Natural killer cell treated with Interleukin-12 subunit alpha and Interleukin-12 subunit beta and Interleukin-15 and Interleukin-18, amount 100 ng/mL, for 72 hours (primary cell): ENCODE measurements at regions not wholly inside any gene's neighbourhood (a gene's known extent, or its start where the extent isn't known, plus 50 kb on each side); places are given as distances from the start of the nearest gene placed in this dataset.

ENCODE experiments used
- ATAC-seq, 2 donors: fragments of 150-1000 bp; cut with Tn5 transposase in 1 of 2; sonication (Bioruptor Pico), chemical (Tn5 transposase) in 1 of 2; 2 replicates each; pipeline ENCODE4 v1.10.0; 2021
- DNase-seq: peaks from one replicate; pipeline ENCODE4 v3.0.0; 2022; ENCODE audit warnings: low spot score
- H3K27ac Mint-ChIP-seq, 2 donors: 1 replicate in 1 of 2; 2 replicates in 1 of 2; pipeline ENCODE4 v1.8.0; 2022; ENCODE audit warnings: mixed read lengths in 2 of 2, mild to moderate bottlenecking in 1 of 2, moderate library complexity in 1 of 2
- H3K27me3 Mint-ChIP-seq, 2 donors: 1 replicate in 1 of 2; 2 replicates in 1 of 2; pipeline ENCODE4 v1.8.0; 2022; ENCODE audit warnings: mixed read lengths in 2 of 2
- H3K36me3 Mint-ChIP-seq: one replicate; pipeline ENCODE4 v1.8.0; 2022; ENCODE audit warnings: mixed read lengths
- H3K4me1 Mint-ChIP-seq, 2 donors: 1 replicate in 1 of 2; 2 replicates in 1 of 2; pipeline ENCODE4 v1.8.0; 2022; ENCODE audit warnings: low read depth in 2 of 2, mixed read lengths in 2 of 2, mild to moderate bottlenecking in 1 of 2
- H3K4me3 Mint-ChIP-seq: one replicate; pipeline ENCODE4 v1.8.0; 2022; ENCODE audit warnings: mixed read lengths
- H3K9me3 Mint-ChIP-seq: 2 replicates; pipeline ENCODE4 v1.8.0; 2022; ENCODE audit warnings: mixed read lengths

DNA sequence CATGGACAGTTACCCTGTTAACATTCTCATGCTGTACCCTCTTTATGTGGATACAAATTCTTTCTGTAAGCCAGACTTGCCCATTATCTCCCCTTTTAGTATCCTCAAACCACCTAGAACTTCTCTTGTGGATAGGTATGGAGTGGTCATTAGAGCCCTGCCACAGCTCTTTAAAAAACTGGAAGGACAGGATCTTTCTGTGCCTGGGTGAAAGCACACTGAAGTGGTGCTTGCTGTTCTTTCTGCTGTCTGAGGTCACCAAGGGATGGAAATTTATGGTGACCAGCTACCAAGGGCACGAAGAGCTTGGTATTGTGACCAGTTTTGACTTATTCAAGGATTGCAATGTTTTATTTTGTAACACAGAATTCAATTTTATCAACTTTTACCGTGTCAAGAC, 344.2 kb downstream of the CBLL2 start:
- peaks cover 13% of the 10 kb centered on the region for H3K9me3 Mint-ChIP-seq
- no peak overlapping the region for H3K27ac Mint-ChIP-seq
- no peaks in the 10 kb centered on the region for H3K27me3 Mint-ChIP-seq
- DNase-seq (no peak), ATAC-seq (no peak)
- H3K4me1 Mint-ChIP-seq = no peaks in the 10 kb centered on the region
- H3K36me3 Mint-ChIP-seq = no peaks in the 10 kb centered on the region
- no peak overlapping the region for H3K4me3 Mint-ChIP-seq

DNA sequence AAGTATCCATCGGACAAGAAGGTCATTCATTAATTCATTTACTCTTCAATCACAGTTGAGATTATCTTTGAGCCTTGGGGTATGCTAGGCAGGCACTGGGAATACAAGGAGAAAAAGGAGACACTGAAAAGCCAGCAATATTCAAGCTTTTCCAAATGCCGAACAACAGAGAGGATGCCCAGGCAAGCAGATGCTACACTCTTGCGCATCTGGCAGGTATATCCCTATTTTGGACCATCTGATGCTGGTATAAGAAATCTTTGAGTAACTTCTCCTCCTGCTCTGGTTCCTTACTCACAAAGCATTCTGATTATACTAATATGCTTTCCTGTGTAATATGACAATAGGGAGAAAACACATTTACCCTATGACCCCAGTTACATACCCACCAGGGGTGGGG, 354.9 kb downstream of the CBLL2 start:
- no peaks in the 10 kb centered on the region for H3K36me3 Mint-ChIP-seq
- no peak overlapping the region for H3K4me3 Mint-ChIP-seq
- DNase-seq (no peak), ATAC-seq (no peak)
- no peaks in the 10 kb centered on the region for H3K9me3 Mint-ChIP-seq
- H3K27ac Mint-ChIP-seq = no peak overlapping the region
- no peaks in the 10 kb centered on the region for H3K4me1 Mint-ChIP-seq
- no peaks in the 10 kb centered on the region for H3K27me3 Mint-ChIP-seq

DNA sequence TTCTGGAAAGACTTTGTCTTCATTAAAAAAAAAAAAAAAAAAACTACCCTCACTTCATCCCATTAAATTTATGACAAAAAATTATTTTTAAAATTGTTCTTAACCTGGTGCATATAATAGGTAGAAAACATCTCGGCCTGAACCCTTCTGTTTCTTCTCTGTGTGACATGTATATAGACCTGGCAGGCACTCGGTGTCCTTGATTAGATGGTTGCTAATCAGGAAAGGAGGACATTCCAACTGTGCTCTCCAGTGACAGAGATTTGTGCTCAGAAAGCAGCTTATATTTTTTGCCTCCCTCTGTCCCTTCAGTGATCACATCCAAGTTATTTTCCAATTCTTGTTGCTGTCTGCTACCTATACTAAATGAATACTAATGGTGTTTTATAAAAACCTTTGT, 355.6 kb downstream of the CBLL2 start:
- Mint-ChIP-seq H3K27ac (no peak overlapping the region), H3K36me3 (no peaks in the 10 kb centered on the region), H3K4me1 (no peaks in the 10 kb centered on the region), H3K9me3 (no peaks in the 10 kb centered on the region), H3K4me3 (no peak overlapping the region), H3K27me3 (no peaks in the 10 kb centered on the region)
- no peak for DNase-seq
- no peak for ATAC-seq

DNA sequence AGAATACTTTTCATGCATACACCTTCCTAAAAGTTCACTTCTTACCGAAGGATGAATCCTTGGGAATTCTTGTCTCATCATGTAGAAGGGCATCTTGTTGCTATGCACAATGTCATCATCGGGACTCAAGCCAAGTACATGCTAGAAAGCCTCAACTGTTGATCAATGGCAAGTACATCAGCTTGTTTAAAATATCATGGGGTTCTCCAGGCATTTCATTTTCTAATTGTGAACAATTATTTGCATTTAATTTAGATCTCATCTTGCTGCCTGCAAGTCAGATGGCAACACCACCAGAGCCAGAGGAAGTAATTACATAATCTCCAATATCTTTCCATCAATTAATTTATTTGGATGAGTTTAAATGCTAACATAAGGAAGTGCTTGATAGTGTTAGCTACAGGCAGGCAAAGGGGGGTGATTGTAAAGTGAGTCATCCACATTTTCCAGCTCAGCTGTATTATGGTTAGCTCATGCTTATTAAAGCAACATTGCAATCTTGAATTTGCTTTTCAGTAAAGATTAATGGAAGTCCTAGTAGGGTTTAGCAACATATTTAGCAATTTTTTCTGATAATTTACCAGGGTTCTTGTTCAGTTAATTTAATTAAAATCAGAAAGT, 356.5 kb downstream of the CBLL2 start:
- H3K9me3 Mint-ChIP-seq = no peaks in the 10 kb centered on the region
- H3K27me3 Mint-ChIP-seq = no peaks in the 10 kb centered on the region
- H3K27ac Mint-ChIP-seq = no peak overlapping the region
- no peak overlapping the region for H3K4me3 Mint-ChIP-seq
- no peaks in the 10 kb centered on the region for H3K36me3 Mint-ChIP-seq
- ATAC-seq = no peak
- no peaks in the 10 kb centered on the region for H3K4me1 Mint-ChIP-seq
- DNase-seq = no peak

DNA sequence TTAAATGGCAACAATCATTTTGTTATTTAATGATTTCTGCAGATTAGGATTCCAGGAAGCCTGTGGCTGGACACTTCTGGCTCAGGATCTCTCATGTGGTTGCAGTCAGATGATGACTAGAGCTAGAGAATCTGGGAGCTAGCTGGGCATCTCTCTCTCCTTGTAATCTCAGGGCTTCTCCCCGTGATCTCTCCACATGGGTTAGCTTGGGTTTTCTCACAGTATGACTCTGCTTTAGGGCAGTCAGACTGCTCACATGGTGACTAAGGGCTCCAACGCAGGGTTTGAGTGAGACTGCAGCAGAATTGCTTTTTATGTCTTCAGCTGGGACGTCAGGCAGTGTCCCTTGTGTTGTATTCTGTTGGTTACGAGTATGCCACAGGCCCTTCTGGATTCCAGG, 361.4 kb downstream of the CBLL2 start:
- H3K27me3 Mint-ChIP-seq = no peaks in the 10 kb centered on the region
- no peaks in the 10 kb centered on the region for H3K4me1 Mint-ChIP-seq
- DNase-seq (no peak), ATAC-seq (no peak)
- H3K36me3 Mint-ChIP-seq = no peaks in the 10 kb centered on the region
- no peak overlapping the region for H3K27ac Mint-ChIP-seq
- no peak overlapping the region for H3K4me3 Mint-ChIP-seq
- peaks cover 5% of the 10 kb centered on the region for H3K9me3 Mint-ChIP-seq

DNA sequence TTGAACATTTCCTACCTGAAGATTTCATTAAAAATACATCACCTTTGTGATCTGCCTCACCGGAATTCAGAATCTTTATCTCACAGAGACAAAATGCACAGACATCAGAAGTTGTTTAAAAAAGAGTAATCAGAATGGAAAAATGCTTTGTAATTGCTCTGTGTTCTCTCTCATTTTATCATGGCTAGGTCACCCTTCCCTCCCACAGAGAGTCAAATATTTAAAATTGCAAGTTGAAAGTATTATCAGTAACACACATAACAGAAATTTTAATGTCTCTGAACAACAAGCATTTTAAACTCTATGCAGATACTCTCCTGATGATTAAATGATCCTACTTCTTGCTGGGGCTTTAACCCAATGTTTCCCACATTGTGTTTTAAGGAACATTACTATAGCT, 362.0 kb downstream of the CBLL2 start:
- Mint-ChIP-seq H3K27me3 (no peaks in the 10 kb centered on the region), H3K36me3 (no peaks in the 10 kb centered on the region), H3K9me3 (peaks cover 5% of the 10 kb centered on the region), H3K4me1 (no peaks in the 10 kb centered on the region), H3K4me3 (no peak overlapping the region), H3K27ac (no peak overlapping the region)
- DNase-seq = no peak
- no peak for ATAC-seq

DNA sequence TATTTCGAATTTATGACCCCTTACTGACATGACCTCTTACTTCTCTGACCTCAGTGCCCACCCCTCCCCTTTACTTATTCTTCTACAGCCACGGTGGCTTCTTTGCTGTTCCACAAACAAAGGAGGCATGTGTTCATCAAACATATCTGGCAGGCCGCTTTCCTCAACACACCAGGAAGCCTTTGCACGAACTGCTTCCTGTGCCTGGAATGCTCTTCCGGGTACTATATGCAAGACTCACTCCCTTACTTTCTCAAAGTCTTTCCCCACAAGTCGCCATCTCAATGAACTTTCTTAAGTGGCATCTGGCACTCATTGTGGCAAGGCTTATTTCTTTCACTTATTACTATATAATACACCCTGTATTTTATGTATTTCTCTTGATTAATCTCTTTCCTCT, 351.5 kb upstream of the DDX53 start:
- Mint-ChIP-seq H3K4me3 (no peak overlapping the region), H3K27ac (no peak overlapping the region), H3K27me3 (no peaks in the 10 kb centered on the region), H3K4me1 (no peaks in the 10 kb centered on the region), H3K9me3 (no peaks in the 10 kb centered on the region), H3K36me3 (no peaks in the 10 kb centered on the region)
- ATAC-seq = no peak
- DNase-seq = no peak

DNA sequence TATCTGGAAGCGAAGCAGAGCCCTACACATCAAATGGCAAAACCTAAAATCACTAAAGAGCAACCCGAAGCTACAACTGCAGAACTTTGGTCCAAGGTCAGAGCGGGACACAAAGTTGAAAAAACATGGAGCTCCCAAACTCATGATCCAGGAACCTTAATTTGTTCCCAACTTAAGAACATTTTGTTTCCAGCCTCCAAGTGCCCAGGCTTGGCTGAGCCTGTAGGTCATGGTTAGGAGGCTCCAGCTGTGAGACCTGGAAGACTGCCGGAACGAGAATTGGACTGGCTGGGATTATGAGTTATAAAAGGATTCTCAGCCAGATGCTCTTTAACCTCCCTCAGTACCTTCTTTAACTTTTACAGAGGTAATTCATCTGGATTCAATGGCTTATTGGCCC, 349.1 kb upstream of the DDX53 start:
- no peak for ATAC-seq
- no peaks in the 10 kb centered on the region for H3K36me3 Mint-ChIP-seq

DNA sequence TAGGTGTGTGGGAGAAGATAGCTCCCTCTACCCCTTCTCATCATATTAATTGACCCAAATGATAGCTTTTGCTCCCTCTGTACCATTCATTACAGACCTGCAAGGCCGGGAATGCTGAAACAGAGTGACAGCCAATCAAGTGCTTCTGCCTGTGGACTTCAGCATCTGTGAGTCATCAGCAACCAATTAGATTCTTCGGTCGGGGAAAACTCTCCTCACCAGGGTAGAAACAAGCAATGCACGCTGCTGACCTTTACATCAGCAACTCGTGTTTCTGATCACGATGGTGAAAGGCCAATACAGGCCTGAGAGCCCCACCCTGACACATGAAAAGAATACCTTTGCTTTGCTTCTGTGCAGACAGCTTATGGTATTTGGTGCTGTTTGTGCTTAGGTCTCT, 347.2 kb upstream of the DDX53 start:
- ATAC-seq (no peak), DNase-seq (no peak)
- Mint-ChIP-seq H3K4me3 (no peak overlapping the region), H3K4me1 (no peaks in the 10 kb centered on the region), H3K9me3 (peaks cover 4% of the 10 kb centered on the region), H3K27me3 (no peaks in the 10 kb centered on the region), H3K27ac (no peak overlapping the region), H3K36me3 (no peaks in the 10 kb centered on the region)

More for the DNA sequence above, 349.1 kb upstream of the DDX53 start:
- Mint-ChIP-seq H3K27me3 (no peaks in the 10 kb centered on the region), H3K27ac (no peak overlapping the region), H3K9me3 (peaks cover 4% of the 10 kb centered on the region), H3K4me3 (no peak overlapping the region), H3K4me1 (no peaks in the 10 kb centered on the region)
- no peak for DNase-seq

DNA sequence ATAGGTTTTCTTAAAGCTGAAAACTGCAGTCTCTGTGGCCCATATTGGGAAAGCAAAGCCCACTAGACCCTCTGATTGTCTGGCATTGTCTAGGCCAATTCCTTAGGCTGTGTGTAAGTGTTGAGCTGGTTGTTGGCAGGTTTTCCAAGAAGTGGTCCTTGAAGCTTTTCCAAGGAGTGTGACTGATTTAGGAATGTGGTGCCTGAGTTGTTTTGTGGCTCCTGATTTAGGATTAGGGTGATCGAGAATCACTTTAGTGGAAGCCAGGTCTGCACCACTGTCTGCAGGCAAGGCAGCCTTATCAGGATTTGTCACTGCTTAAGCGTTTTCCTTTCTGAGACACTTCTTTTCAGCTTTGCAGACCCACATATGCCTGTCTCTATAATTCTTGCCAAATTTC, 339.0 kb upstream of the DDX53 start:
- no peak overlapping the region for H3K27ac Mint-ChIP-seq
- DNase-seq (no peak), ATAC-seq (no peak)
- H3K36me3 Mint-ChIP-seq = no peaks in the 10 kb centered on the region
- no peak overlapping the region for H3K4me3 Mint-ChIP-seq
- H3K4me1 Mint-ChIP-seq = no peaks in the 10 kb centered on the region
- no peaks in the 10 kb centered on the region for H3K9me3 Mint-ChIP-seq
- H3K27me3 Mint-ChIP-seq = no peaks in the 10 kb centered on the region

DNA sequence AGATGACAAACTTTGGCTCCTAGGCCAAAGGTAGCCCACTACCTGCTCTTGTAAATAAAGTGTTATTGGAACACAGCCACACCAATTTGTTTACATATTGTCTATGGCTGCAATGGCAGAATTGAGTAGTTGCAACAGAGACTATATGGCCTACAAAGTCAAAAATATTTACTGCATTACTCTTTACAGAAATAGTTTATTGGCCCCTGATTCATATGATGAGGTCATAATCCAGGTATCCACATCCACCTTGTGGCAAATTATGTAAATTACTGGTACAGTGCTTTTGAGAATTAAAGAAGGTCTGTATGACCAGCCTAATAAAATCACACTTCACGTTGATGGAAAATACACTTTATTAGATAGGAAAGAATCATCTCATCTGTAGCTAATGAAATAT, 337.0 kb upstream of the DDX53 start:
- Mint-ChIP-seq H3K4me3 (no peak overlapping the region), H3K4me1 (no peaks in the 10 kb centered on the region), H3K36me3 (no peaks in the 10 kb centered on the region), H3K27ac (no peak overlapping the region), H3K27me3 (no peaks in the 10 kb centered on the region), H3K9me3 (no peaks in the 10 kb centered on the region)
- DNase-seq (no peak), ATAC-seq (no peak)

DNA sequence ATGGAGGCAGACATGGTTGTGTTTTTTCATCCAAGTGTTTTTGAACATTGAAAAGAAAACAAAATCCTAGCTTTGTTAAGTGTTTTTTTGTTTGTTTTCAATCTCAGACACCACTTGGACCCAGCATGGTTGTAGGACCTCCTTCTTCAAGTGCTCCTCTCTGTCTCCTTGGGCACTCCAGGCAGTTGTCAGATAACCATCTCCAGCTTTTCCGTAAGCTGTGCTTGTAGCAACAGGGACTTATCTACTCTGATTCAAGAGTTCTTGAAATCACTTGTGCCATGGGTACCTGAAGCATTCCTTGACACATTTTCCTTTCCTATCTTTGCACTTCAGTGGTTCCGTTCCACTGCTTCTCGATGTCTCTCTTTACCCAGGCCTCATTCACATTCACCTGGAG, 334.9 kb upstream of the DDX53 start:
- Mint-ChIP-seq H3K36me3 (no peaks in the 10 kb centered on the region), H3K27me3 (no peaks in the 10 kb centered on the region), H3K4me3 (no peak overlapping the region), H3K9me3 (no peaks in the 10 kb centered on the region), H3K4me1 (no peaks in the 10 kb centered on the region), H3K27ac (no peak overlapping the region)
- DNase-seq (no peak), ATAC-seq (no peak)

DNA sequence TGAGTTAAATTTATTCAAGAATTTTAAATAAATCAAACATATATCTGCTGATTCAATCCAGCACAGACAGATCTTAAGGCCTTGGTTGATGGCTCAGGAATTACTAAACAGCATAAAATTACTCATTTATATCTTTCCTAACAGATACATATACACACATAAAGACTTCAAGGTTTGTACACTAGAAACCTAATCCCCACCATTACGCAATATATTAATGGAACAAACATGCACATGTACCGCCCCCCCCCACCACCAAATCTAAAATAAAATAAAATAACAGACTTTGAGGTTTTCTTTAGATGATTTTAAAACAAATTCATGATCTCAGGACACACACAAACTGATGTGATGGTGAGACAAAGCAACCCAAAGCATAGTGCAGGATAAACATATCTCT, 333.9 kb upstream of the DDX53 start:
- no peak for ATAC-seq

DNA sequence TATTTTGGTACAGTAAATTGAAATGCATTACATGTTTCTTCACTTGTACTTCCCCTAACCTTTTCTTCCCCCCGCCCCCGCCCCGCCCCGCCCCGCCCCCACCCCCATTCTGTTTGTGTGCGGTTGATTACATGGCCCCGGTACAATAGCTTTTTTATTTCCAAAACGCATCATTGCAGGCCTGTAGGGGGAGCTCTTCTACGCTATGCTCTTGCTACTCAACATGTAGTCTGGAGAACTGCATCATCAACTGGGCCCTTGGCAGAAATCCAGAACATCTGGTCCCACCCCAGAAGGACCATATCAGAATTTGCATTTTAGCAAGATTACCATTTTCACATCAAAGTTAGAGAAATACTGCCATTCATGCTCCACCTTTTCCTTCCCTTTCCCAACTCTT, 333.3 kb upstream of the DDX53 start:
- Mint-ChIP-seq H3K4me3 (no peak overlapping the region), H3K4me1 (no peaks in the 10 kb centered on the region), H3K27ac (no peak overlapping the region), H3K9me3 (no peaks in the 10 kb centered on the region), H3K27me3 (no peaks in the 10 kb centered on the region), H3K36me3 (no peaks in the 10 kb centered on the region)
- DNase-seq (no peak), ATAC-seq (no peak)

More for the DNA sequence above, 333.9 kb upstream of the DDX53 start:
- H3K4me3 Mint-ChIP-seq = no peak overlapping the region
- no peak overlapping the region for H3K27ac Mint-ChIP-seq
- no peak for DNase-seq
- H3K9me3 Mint-ChIP-seq = no peaks in the 10 kb centered on the region
- H3K36me3 Mint-ChIP-seq = no peaks in the 10 kb centered on the region
- H3K4me1 Mint-ChIP-seq = no peaks in the 10 kb centered on the region
- no peaks in the 10 kb centered on the region for H3K27me3 Mint-ChIP-seq

DNA sequence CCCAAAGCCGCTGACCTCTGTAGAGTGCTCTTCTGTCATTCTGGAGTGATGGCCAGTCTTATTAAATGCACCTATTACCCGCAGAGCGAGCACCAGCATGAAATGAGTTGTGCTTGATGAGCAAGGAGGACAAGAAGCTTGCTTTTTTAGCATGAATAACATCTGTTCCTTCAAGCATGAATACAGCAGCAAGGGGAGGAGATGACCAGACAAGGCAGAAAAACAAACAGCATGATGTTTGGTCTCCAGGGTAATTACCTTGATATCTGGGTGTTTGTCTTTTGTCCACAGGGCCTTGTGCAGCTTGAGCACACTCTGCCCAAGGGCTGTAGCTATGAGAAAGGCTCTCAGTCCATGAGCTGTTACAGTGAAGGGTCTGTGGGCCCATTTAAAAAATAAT, 324.8 kb upstream of the DDX53 start:
- H3K4me3 Mint-ChIP-seq = no peak overlapping the region
- H3K27me3 Mint-ChIP-seq = no peaks in the 10 kb centered on the region
- DNase-seq (no peak), ATAC-seq (no peak)
- H3K27ac Mint-ChIP-seq = no peak overlapping the region
- H3K9me3 Mint-ChIP-seq = peaks cover 7% of the 10 kb centered on the region
- no peaks in the 10 kb centered on the region for H3K36me3 Mint-ChIP-seq
- H3K4me1 Mint-ChIP-seq = no peaks in the 10 kb centered on the region
